ENCODE measurements at regions not wholly inside any gene's neighbourhood (a gene's known extent, or its start where the extent isn't known, plus 50 kb on each side); places are given as distances from the start of the nearest gene placed in this dataset.

DNA sequence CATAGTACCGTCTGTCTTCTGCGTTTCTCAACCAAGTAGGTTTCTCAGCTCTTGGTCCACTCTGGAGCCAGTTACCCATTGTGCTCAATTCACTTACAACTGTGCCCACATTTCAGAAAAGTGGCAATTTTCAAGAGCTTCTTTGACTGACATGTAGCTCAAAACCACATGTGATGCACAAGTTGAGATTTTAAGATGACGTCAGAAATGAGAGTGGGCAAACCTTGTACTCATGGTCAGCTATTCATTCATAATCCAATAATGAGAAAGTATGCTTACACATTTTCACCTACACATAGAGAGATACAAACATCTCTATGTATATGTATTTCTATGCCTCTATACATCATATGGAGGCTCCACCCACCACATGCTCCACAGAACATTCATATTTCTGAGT lies 487.2 kb upstream of the AKR1E2 start:
- ATAC-seq (no peak), DNase-seq (no peak)
- peaks cover 0 to 1% (median 0%) of the 10 kb centered on the region in 9 donors for H3K9me3 Mint-ChIP-seq
- H3K4me3 Mint-ChIP-seq = no peak overlapping the region
- H3K4me1 Mint-ChIP-seq = no peaks in the 10 kb centered on the region
- H3K36me3 Mint-ChIP-seq = no peaks in the 10 kb centered on the region
- POLR2A ChIA-PET = no interaction called here
- H3K27ac Mint-ChIP-seq = no peak overlapping the region
- H3K27me3 Mint-ChIP-seq = peaks cover 0 to 16% (median 0%) of the 10 kb centered on the region in 5 donors

DNA sequence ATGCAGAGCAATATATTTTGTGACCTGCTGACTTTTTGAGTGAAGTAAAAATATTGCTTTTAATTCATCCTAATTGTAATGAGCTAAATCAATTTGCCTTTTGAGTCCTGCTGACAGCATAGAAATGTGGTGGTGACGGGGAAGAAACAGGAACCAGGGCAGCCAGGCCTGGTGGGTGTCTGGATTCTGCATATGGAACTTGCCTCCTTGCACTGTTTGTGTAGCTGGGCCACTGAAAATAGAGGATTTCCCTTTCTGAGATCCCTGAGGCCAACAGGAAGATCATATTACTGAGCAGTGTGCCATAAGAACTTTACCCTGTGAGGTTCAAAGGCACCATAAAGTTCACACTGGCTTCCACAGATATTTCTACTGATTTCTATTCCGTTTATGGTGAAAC lies 488.4 kb upstream of the AKR1E2 start:
- Mint-ChIP-seq H3K36me3 (no peaks in the 10 kb centered on the region), H3K4me1 (no peaks in the 10 kb centered on the region), H3K4me3 (no peak overlapping the region), H3K27ac (no peak overlapping the region), H3K9me3 (peaks cover 0 to 1% (median 0%) of the 10 kb centered on the region in 9 donors), H3K27me3 (peaks cover 0 to 12% (median 0%) of the 10 kb centered on the region in 5 donors)
- DNase-seq = no peak
- ATAC-seq = no peak
- POLR2A ChIA-PET = no interaction called here

DNA sequence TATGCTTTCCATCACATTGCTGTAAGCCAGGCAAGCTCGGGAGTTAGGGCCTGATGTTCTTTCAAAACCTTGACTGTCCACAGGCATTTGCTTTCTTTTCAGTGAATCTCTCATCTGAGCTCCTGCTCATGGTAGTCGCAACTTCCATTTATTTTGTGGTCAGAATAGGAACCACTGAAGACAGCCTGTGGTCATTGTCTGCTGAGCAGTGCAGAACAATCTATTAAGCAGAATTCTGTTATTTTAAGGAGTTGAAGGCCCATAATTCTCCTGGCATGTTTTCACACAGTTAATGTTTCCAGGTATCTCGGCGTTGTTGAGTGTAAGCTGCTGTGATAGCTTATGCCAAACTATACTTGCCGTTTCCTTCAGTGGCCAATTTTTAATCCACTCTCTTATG lies 491.1 kb upstream of the AKR1E2 start:
- no peak for DNase-seq
- no peak overlapping the region for H3K4me3 Mint-ChIP-seq
- no peaks in the 10 kb centered on the region for H3K36me3 Mint-ChIP-seq
- no peak overlapping the region for H3K27ac Mint-ChIP-seq
- POLR2A ChIA-PET = no interaction called here
- H3K27me3 Mint-ChIP-seq = peaks cover 0 to 5% (median 0%) of the 10 kb centered on the region in 5 donors
- ATAC-seq = no peak
- H3K4me1 Mint-ChIP-seq = no peaks in the 10 kb centered on the region
- peaks cover 0 to 1% (median 0%) of the 10 kb centered on the region in 9 donors for H3K9me3 Mint-ChIP-seq

DNA sequence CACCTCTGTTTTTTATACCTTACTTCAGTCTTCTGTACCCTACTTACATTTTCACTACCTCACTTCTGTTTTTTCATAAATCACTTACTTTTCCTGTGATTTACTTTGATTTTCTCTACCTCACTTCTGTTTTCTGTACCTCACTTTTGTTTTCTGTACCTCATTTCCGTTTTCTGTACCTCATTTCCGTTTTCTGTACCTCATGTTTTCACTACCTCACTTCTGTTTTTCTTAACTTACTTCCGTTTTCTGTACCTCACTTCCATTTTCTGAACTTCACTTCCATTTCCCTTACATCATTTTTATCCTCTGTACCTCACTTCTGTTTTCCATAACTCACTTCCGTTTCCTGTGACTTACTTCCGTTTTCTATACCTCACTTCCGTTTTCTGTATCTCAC lies 492.0 kb upstream of the AKR1E2 start:
- Mint-ChIP-seq H3K4me1 (no peaks in the 10 kb centered on the region), H3K36me3 (no peaks in the 10 kb centered on the region), H3K4me3 (no peak overlapping the region), H3K27me3 (peaks cover 0 to 3% (median 0%) of the 10 kb centered on the region in 5 donors), H3K9me3 (peaks cover 0 to 1% (median 0%) of the 10 kb centered on the region in 9 donors), H3K27ac (no peak overlapping the region)
- POLR2A ChIA-PET = no interaction called here
- ATAC-seq = no peak
- no peak for DNase-seq

DNA sequence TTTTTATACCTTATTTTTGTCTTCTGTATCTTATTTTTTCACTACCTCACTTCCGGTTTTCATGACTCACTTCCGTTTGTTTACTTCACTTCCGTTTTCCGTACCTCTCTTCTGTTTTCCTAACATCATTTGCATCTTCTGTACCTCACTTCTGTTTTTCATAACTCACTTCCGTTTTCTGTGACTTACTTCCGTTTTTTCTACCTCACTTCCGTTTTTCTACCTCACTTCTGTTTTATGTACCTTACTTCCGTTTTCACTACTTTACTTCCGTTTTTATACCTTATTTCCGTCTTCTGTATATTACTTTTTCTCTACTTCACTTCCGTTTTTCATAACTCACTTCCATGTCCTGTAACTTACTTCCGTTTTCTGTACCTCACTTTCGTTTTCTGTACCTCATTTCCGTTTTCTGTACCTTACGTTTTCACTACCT lies 492.5 kb upstream of the AKR1E2 start:
- peaks cover 0 to 2% (median 0%) of the 10 kb centered on the region in 5 donors for H3K27me3 Mint-ChIP-seq
- ATAC-seq (no peak), DNase-seq (no peak)
- no peak overlapping the region for H3K4me3 Mint-ChIP-seq
- H3K36me3 Mint-ChIP-seq = no peaks in the 10 kb centered on the region
- H3K4me1 Mint-ChIP-seq = no peaks in the 10 kb centered on the region
- peaks cover 0 to 1% (median 0%) of the 10 kb centered on the region in 9 donors for H3K9me3 Mint-ChIP-seq
- H3K27ac Mint-ChIP-seq = no peak overlapping the region
- POLR2A ChIA-PET = no interaction called here

DNA sequence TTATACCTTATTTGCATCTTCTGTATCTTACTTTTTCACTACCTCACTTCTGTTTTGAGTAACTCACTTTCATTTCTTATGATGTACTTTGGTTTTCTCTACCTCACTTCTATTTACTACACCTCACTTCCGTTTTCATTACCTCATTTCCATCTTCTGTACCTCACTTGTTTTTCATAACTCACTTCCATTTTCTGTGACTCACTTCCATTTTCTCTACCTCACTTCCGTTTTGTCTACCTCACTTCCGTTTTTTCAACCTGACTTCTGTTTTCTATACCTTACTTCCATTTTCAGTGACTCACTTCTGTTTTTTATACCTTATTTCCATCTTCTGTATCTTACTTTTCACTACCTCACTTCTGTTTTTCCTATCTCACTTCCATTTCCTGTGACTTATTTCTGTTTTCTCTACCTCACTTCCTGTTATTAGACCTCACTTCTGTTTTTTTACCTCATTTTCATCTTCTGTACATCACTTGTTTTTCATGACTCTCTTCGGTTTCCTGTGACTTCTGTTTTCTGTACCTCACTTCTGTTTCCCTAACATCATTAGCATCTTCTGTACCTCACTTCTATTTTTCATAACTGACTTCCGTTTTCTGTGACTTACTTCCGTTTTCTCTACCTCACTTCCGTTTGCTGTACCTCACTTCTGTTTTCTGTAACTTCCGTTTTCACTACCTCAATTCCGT lies 493.1 kb upstream of the AKR1E2 start:
- Mint-ChIP-seq H3K9me3 (peaks cover 0 to 1% (median 0%) of the 10 kb centered on the region in 9 donors), H3K27ac (no peak overlapping the region), H3K27me3 (peaks cover 0 to 2% (median 0%) of the 10 kb centered on the region in 5 donors), H3K4me3 (no peak overlapping the region), H3K36me3 (no peaks in the 10 kb centered on the region), H3K4me1 (no peaks in the 10 kb centered on the region)
- DNase-seq (peak in 2 of 10 donors; percentile 0 to 1), ATAC-seq (no peak)
- POLR2A ChIA-PET = no interaction called here

DNA sequence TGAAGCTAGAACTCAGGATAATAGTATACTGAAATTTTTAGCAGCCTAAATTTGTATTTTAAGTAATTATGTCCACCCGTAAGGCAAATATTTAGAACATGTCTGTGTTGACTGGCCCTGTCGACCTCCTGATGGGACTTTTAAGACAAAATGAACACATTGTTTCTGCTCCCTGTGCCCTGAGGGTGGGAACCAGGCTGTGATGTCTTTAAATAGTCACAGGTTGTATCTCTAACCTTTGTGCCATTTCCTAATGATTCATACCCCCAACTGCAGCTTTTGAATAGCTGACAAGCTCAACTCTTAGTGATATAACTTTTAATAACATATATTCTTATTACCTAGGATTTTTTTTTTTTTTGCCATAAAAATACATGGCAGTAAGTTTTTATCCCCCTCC lies 494.9 kb upstream of the AKR1E2 start:
- Mint-ChIP-seq H3K36me3 (no peaks in the 10 kb centered on the region), H3K4me3 (no peak overlapping the region), H3K9me3 (no peaks in the 10 kb centered on the region), H3K4me1 (no peaks in the 10 kb centered on the region), H3K27ac (no peak overlapping the region), H3K27me3 (peaks cover 0 to 5% (median 3%) of the 10 kb centered on the region in 5 donors)
- POLR2A ChIA-PET = interaction anchor here (0.6 kb wide), 1 partner anchor 959 kb away, joined by 3 read pairs; no protein-coding TSS in a partner anchor
- ATAC-seq (no peak), DNase-seq (no peak)

DNA sequence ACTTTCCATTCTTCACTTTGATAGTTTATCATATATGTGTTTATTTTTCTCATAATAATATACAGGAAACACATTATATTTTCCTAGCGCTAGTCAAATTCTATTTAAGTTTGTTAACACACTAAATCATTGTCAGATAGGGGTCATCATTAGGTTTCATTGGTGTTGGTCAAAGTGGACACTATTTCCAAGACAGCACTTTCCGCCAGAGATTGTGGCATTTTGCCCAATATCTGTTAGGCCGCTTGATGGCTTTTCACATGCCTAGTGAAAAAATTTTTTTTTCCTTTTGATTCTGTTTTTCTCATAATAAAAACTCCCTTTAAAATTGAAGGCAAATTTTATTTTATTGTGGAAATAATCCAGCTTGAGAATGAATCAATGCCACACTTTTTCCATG lies 495.4 kb upstream of the AKR1E2 start:
- H3K9me3 Mint-ChIP-seq = no peaks in the 10 kb centered on the region
- POLR2A ChIA-PET = no interaction called here
- H3K36me3 Mint-ChIP-seq = no peaks in the 10 kb centered on the region
- no peak for DNase-seq
- no peak overlapping the region for H3K27ac Mint-ChIP-seq
- H3K4me3 Mint-ChIP-seq = no peak overlapping the region
- ATAC-seq = no peak
- H3K4me1 Mint-ChIP-seq = no peaks in the 10 kb centered on the region
- H3K27me3 Mint-ChIP-seq = peaks cover 0 to 5% (median 4%) of the 10 kb centered on the region in 5 donors

DNA sequence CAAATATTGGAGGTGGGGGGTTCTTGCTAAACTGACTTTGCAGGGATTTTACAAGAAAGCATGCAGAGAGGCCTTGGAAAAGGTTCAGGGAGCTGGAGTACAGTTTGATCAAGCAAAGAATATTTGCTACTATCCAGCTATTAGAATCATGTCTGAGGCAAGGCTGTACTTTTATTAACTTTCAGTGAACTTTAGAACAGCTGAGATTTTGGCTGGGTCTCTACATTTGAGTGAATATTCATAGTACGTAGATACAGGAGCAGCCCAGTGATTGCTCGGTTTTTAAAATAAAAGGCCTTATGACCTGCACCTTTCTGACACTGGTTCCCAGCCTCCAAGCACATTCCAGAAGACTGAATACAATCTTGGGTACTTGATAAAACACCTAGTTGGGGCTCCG lies 496.8 kb upstream of the AKR1E2 start:
- DNase-seq (no peak), ATAC-seq (no peak)
- POLR2A ChIA-PET = no interaction called here
- Mint-ChIP-seq H3K4me1 (no peaks in the 10 kb centered on the region), H3K27ac (no peak overlapping the region), H3K27me3 (peaks cover 0 to 6% (median 4%) of the 10 kb centered on the region in 5 donors), H3K4me3 (no peak overlapping the region), H3K9me3 (no peaks in the 10 kb centered on the region), H3K36me3 (no peaks in the 10 kb centered on the region)

DNA sequence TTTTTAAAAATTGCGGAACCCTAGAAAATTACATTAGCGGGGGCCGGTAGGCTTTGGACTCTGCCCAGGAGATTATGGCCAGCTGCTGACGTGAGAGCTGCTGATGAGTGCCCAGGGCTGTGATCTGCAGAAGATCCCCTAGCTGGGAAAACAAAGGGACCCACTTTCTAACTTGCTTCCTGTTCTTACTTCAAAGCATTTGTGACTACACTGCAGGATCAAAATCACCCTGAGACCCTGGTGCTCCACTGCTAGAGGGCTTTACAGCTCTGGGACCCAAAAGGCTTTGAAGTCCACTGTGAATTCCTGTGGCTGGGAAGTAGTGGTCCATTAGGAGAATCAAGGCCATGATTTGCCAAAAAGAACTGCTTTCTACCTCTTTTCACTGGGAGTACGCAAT lies 499.4 kb upstream of the AKR1E2 start:
- H3K4me3 Mint-ChIP-seq = no peak overlapping the region
- H3K27ac Mint-ChIP-seq = no peak overlapping the region
- H3K9me3 Mint-ChIP-seq = no peaks in the 10 kb centered on the region
- ATAC-seq = no peak
- H3K36me3 Mint-ChIP-seq = no peaks in the 10 kb centered on the region
- no peak for DNase-seq
- POLR2A ChIA-PET = no interaction called here
- no peaks in the 10 kb centered on the region for H3K4me1 Mint-ChIP-seq
- peaks cover 0 to 6% (median 4%) of the 10 kb centered on the region in 5 donors for H3K27me3 Mint-ChIP-seq

DNA sequence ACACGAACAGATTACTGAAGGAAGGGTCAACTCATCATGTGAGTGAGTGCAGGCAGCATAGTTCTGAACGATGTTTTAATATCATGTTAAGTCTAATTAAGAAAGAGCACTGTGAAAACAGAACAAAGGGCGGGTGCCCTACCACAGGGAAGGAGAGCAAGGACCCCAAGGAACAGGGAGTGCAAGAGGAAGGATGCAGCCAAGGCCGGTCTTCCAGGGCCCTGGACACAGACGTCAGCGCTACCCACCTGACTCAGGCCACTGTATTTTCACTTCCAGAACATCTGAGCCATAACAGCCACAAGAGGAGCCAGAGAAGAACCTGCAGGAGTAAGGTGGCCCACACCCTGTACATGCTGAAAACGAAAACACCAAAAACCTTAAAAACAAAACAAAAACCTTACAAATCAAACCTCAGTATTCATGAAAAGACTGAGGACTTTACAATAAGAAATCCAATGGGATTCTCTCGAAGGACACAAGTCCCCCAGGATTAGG lies 506.1 kb upstream of the AKR1E2 start:
- DNase-seq = no peak
- Mint-ChIP-seq H3K27me3 (peaks cover 0 to 4% (median 1%) of the 10 kb centered on the region in 5 donors), H3K36me3 (no peaks in the 10 kb centered on the region), H3K27ac (peak overlapping the region in 1 of 10 donors; percentile 16), H3K4me3 (no peak overlapping the region), H3K4me1 (no peaks in the 10 kb centered on the region), H3K9me3 (peaks cover 0 to 2% (median 0%) of the 10 kb centered on the region in 9 donors)
- POLR2A ChIA-PET = no interaction called here
- no peak for ATAC-seq

DNA sequence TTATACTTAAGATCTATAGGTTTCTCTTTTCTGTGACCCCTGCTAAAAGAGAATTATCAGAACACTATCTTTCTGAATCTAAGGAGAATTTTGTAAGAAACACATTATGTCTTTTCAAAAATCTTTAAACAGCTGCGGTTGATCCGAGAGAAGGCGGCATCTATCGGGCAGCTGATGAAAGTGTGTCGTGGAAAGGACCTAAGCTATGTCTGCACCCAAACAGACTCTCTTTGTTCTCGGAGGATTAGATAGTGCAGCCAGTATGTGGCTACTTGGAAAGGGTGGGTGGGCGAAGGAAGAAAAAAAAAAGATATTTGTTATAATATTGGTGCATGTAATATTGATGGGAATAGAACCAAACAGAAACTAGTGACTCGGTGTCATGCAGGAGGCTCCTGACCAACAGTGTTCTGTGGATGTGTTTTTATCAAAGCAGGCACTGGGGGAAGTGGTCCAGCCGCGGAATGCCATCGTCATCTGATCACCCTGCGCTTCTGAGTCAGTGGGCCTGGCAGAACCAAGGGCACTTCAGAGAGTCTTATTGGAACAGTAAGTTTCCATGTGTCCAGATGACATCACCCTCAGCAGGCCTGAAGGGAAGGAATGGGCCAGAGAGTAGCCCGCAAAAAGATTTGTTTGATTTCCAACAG lies 509.7 kb upstream of the AKR1E2 start:
- ATAC-seq = no peak
- H3K9me3 Mint-ChIP-seq = peaks cover 0 to 2% (median 0%) of the 10 kb centered on the region in 9 donors
- H3K4me3 Mint-ChIP-seq = no peak overlapping the region
- H3K27ac Mint-ChIP-seq = no peak overlapping the region
- H3K27me3 Mint-ChIP-seq = peaks cover 0 to 4% (median 3%) of the 10 kb centered on the region in 5 donors
- no peaks in the 10 kb centered on the region for H3K4me1 Mint-ChIP-seq
- POLR2A ChIA-PET = no interaction called here
- no peak for DNase-seq
- no peaks in the 10 kb centered on the region for H3K36me3 Mint-ChIP-seq

DNA sequence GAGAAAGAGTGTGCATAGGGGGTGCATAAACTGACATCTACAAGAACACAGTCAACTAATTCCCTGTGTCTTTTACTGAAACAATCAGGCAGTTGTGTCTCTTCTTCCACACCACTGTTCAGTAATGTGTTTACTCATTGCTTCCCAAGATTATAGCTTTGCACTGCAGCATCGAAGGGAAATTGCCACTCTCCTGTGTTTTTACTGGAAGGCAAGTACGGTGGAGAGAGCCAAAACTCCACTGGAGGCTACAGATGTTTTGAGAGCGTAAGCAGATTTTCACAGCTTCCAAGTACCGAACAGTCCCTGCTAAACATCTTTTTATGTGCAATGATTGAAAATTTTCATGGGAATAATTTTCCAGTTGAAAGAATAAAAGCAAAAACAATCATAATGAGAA lies 510.5 kb upstream of the AKR1E2 start:
- no peaks in the 10 kb centered on the region for H3K4me1 Mint-ChIP-seq
- no peak overlapping the region for H3K4me3 Mint-ChIP-seq
- POLR2A ChIA-PET = no interaction called here
- DNase-seq (no peak), ATAC-seq (no peak)
- no peaks in the 10 kb centered on the region for H3K36me3 Mint-ChIP-seq
- peaks cover 0 to 5% (median 4%) of the 10 kb centered on the region in 5 donors for H3K27me3 Mint-ChIP-seq
- no peak overlapping the region for H3K27ac Mint-ChIP-seq
- H3K9me3 Mint-ChIP-seq = peaks cover 0 to 2% (median 0%) of the 10 kb centered on the region in 9 donors

Measured in naive thymus-derived CD8-positive, alpha-beta T cell (primary cell).